GM18861 (cell line): ENCODE measurements at regions not wholly inside any gene's neighbourhood (a gene's known extent, or its start where the extent isn't known, plus 50 kb on each side); places are given as distances from the start of the nearest gene placed in this dataset.

Experiments used
- ATAC-seq: cut with Tn5 transposase; IDR thresholded peaks from one replicate; pipeline ENCODE4 v1.9.1; 2021; ENCODE audit not compliant: unreplicated experiment

DNA sequence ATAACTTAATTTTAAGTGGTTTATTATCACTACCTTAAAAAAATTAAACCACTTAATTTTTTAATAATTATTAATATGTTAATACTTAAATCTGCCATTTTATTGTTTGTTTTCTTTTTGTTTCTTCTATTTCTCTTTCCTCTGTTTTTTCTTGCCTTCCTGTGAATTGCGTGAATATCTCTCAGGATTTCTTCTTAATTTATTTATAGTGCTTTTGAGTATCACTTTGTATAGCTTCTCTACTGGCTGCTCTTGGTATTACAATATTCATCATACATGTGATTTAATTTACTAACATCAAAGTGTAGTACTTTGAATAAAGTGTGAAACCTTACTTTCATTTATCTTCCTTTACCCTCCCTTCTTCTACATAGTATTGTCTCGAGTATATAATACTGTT is 349.5 kb upstream of the CPXCR1 start:
- no peak for ATAC-seq

DNA sequence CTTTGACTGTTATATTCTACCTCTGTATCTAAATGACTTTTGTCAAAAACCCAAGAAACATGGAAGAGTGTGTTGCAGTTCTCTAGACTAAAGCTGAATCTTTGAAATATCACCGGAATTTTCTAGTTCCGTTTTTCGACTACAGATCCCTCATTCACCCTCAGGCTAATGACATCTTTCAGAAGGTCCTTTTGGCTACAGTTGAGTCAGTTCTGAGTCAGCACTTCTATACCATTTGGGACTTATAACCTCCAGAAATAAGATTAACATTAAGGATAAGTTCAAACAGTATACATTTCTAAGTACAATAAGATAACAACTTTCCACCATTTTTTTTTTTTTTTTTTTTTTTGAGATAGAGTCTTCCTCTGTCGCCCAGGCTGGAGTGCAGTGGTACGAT is 331.0 kb upstream of the CPXCR1 start:
- no peak for ATAC-seq

GRCh38 chrX:88416965-88417364 is 330.1 kb upstream of the CPXCR1 start:
- no peak for ATAC-seq

DNA sequence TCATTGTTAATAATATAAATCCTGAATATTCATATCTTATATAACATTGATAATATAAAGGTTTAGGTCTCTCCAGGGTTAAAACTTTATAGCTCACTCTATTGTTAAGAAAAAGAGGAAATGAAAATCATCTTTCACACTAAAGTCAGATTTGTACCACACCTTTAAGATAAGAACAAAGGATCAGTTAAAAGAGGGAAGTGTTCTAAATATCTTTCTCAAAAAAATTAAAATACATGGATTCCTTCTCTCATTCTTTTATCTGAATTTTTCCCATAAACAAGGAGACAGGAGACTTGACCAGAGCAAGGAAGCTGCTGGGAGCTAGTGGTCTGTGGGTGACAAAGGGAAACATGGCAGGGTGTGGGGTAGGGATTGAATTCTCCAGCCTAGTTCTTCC is 323.0 kb upstream of the CPXCR1 start:
- no peak for ATAC-seq

- ATAC-seq, result no peak
Observed at GRCh38 chrX:88424541-88424940, 322.5 kb upstream of the CPXCR1 start.

GRCh38 chrX:88425739-88426138 is 321.3 kb upstream of the CPXCR1 start:
- no peak for ATAC-seq

DNA sequence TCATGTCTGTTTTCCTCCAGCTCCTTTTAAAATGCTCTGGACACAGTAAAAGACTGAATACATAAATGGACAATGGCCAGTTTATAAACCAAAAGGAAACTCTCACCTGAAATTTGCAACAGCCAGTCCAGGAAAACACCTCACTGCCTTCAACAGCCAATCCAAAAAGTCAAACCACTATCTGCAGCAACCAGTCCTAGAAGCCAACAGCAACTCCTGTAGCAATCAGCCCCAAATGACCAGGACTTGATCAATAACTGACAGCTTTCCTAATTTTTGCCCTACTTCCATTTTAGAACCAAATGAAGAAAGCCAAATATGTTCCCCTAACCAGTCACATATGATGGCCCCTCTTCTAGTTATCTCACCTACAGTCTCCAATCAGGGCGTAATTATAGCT is 309.5 kb upstream of the CPXCR1 start:
- ATAC-seq, result no peak

DNA sequence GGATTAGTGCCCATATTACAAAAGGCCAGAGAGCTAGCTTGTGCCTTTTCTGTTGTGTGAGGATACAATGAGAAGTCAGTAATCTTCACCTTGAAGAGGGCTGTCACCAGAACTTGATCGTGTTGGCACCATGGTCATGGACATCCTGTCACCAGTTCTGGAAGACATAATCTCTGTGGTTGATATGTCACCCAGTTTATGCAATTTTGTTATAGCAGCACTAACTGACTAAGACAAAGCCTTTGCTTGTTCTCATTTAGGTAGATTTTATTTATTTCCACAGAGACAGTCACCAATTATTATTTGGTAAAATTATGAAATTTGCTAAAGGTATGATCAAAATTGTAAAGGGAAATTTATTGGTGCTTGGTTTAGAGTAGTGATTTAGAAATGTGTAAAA is 308.8 kb upstream of the CPXCR1 start:
- no peak for ATAC-seq

DNA sequence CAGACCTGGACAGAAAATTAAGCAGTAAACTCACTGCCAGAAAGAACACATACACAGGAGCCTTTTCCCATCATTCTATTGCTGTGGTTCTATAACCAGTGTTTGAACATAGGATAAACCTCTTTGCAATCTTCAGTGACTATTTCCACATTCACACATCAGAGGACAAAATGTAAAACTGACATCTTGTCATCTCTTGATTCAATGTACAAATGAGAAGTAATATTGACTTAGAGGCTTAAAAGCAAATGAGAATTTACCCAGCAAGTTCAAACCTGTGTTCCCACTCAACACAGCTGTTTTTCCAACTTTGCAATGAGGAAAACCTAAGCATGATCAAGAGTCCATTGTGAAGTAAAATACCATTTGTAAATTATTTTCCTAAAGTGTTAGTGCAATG is 307.1 kb upstream of the CPXCR1 start:
- ATAC-seq, result no peak
